ENCODE measurements at regions not wholly inside any gene's neighbourhood (a gene's known extent, or its start where the extent isn't known, plus 50 kb on each side); places are given as distances from the start of the nearest gene placed in this dataset.

- Histone ChIP-seq H3K4me3 (ENCODE audit: low read length in 2 of 2) (no peak overlapping the region), H3K36me3 (ENCODE audit: control insufficient read depth in 2 of 2, insufficient read depth in 2 of 2, low read length in 2 of 2) (no peaks in the 10 kb centered on the region), H3K27ac (ENCODE audit: low read length) (no peak overlapping the region), H3K9me3 (ENCODE audit: control insufficient read depth in 2 of 2, low read length in 2 of 2) (no peaks in the 10 kb centered on the region), H3K9ac (ENCODE audit: low read length in 2 of 2) (no peak overlapping the region), H3K27me3 (ENCODE audit: control insufficient read depth in 1 of 2, insufficient read depth in 2 of 2, low read length in 2 of 2) (peaks cover 0 to 6% of the 10 kb centered on the region in 2 donors), H3K4me1 (ENCODE audit: control insufficient read depth, insufficient read depth, low read length) (no peaks in the 10 kb centered on the region)
Measured at GRCh38 chr7:131802195-131802864, 245.9 kb upstream of the PODXL start.

- Histone ChIP-seq H3K27me3 (ENCODE audit: control insufficient read depth in 1 of 2, insufficient read depth in 2 of 2, low read length in 2 of 2) (peaks cover 0 to 6% of the 10 kb centered on the region in 2 donors), H3K36me3 (ENCODE audit: control insufficient read depth in 2 of 2, insufficient read depth in 2 of 2, low read length in 2 of 2) (no peaks in the 10 kb centered on the region), H3K4me3 (ENCODE audit: low read length in 2 of 2) (no peak overlapping the region), H3K9ac (ENCODE audit: low read length in 2 of 2) (no peak overlapping the region), H3K9me3 (ENCODE audit: control insufficient read depth in 2 of 2, low read length in 2 of 2) (no peaks in the 10 kb centered on the region), H3K4me1 (ENCODE audit: control insufficient read depth, insufficient read depth, low read length) (no peaks in the 10 kb centered on the region), H3K27ac (ENCODE audit: low read length) (no peak overlapping the region)
Measured at GRCh38 chr7:131800531-131800930, 244.1 kb upstream of the PODXL start.

GRCh38 chr7:131800008-131800407 is 243.6 kb upstream of the PODXL start:
- H3K9ac ChIP-seq (ENCODE audit: low read length in 2 of 2), result no peak overlapping the region
- no peak overlapping the region for H3K4me3 ChIP-seq (ENCODE audit: low read length in 2 of 2)
- H3K36me3 ChIP-seq (ENCODE audit: control insufficient read depth in 2 of 2, insufficient read depth in 2 of 2, low read length in 2 of 2), result no peaks in the 10 kb centered on the region
- no peaks in the 10 kb centered on the region for H3K4me1 ChIP-seq (ENCODE audit: control insufficient read depth, insufficient read depth, low read length)
- H3K27me3 ChIP-seq (ENCODE audit: control insufficient read depth in 1 of 2, insufficient read depth in 2 of 2, low read length in 2 of 2), result peaks cover 0 to 6% of the 10 kb centered on the region in 2 donors
- H3K27ac ChIP-seq (ENCODE audit: low read length), result no peak overlapping the region
- no peaks in the 10 kb centered on the region for H3K9me3 ChIP-seq (ENCODE audit: control insufficient read depth in 2 of 2, low read length in 2 of 2)

GRCh38 chr7:131797841-131798240 is 241.4 kb upstream of the PODXL start:
- Histone ChIP-seq H3K27me3 (ENCODE audit: control insufficient read depth in 1 of 2, insufficient read depth in 2 of 2, low read length in 2 of 2) (peaks cover 0 to 6% of the 10 kb centered on the region in 2 donors), H3K27ac (ENCODE audit: low read length) (no peak overlapping the region), H3K36me3 (ENCODE audit: control insufficient read depth in 2 of 2, insufficient read depth in 2 of 2, low read length in 2 of 2) (no peaks in the 10 kb centered on the region), H3K9ac (ENCODE audit: low read length in 2 of 2) (no peak overlapping the region), H3K9me3 (ENCODE audit: control insufficient read depth in 2 of 2, low read length in 2 of 2) (no peaks in the 10 kb centered on the region), H3K4me3 (ENCODE audit: low read length in 2 of 2) (no peak overlapping the region), H3K4me1 (ENCODE audit: control insufficient read depth, insufficient read depth, low read length) (no peaks in the 10 kb centered on the region)

- H3K9ac ChIP-seq (ENCODE audit: low read length in 2 of 2), result no peak overlapping the region
- no peak overlapping the region for H3K27ac ChIP-seq (ENCODE audit: low read length)
- no peak overlapping the region for H3K4me3 ChIP-seq (ENCODE audit: low read length in 2 of 2)
- peaks cover 0 to 6% of the 10 kb centered on the region in 2 donors for H3K27me3 ChIP-seq (ENCODE audit: control insufficient read depth in 1 of 2, insufficient read depth in 2 of 2, low read length in 2 of 2)
- H3K36me3 ChIP-seq (ENCODE audit: control insufficient read depth in 2 of 2, insufficient read depth in 2 of 2, low read length in 2 of 2), result no peaks in the 10 kb centered on the region
- no peaks in the 10 kb centered on the region for H3K4me1 ChIP-seq (ENCODE audit: control insufficient read depth, insufficient read depth, low read length)
- H3K9me3 ChIP-seq (ENCODE audit: control insufficient read depth in 2 of 2, low read length in 2 of 2), result no peaks in the 10 kb centered on the region
Measured at GRCh38 chr7:131795400-131795799, 239.0 kb upstream of the PODXL start.

- Histone ChIP-seq H3K4me3 (ENCODE audit: low read length in 2 of 2) (no peak overlapping the region), H3K4me1 (ENCODE audit: control insufficient read depth, insufficient read depth, low read length) (no peaks in the 10 kb centered on the region), H3K9me3 (ENCODE audit: control insufficient read depth in 2 of 2, low read length in 2 of 2) (no peaks in the 10 kb centered on the region), H3K27me3 (ENCODE audit: control insufficient read depth in 1 of 2, insufficient read depth in 2 of 2, low read length in 2 of 2) (no peaks in the 10 kb centered on the region), H3K27ac (ENCODE audit: low read length) (no peak overlapping the region), H3K36me3 (ENCODE audit: control insufficient read depth in 2 of 2, insufficient read depth in 2 of 2, low read length in 2 of 2) (no peaks in the 10 kb centered on the region), H3K9ac (ENCODE audit: low read length in 2 of 2) (no peak overlapping the region)
Measured at GRCh38 chr7:131792311-131792710, 235.9 kb upstream of the PODXL start.

GRCh38 chr7:131787101-131787500 is 230.7 kb upstream of the PODXL start:
- Histone ChIP-seq H3K27me3 (ENCODE audit: control insufficient read depth in 1 of 2, insufficient read depth in 2 of 2, low read length in 2 of 2) (peaks cover 0 to 3% of the 10 kb centered on the region in 2 donors), H3K9me3 (ENCODE audit: control insufficient read depth in 2 of 2, low read length in 2 of 2) (no peaks in the 10 kb centered on the region), H3K36me3 (ENCODE audit: control insufficient read depth in 2 of 2, insufficient read depth in 2 of 2, low read length in 2 of 2) (no peaks in the 10 kb centered on the region), H3K9ac (ENCODE audit: low read length in 2 of 2) (no peak overlapping the region), H3K4me1 (ENCODE audit: control insufficient read depth, insufficient read depth, low read length) (no peaks in the 10 kb centered on the region), H3K27ac (ENCODE audit: low read length) (no peak overlapping the region), H3K4me3 (ENCODE audit: low read length in 2 of 2) (no peak overlapping the region)

GRCh38 chr7:131786204-131786603 is 229.8 kb upstream of the PODXL start:
- no peak overlapping the region for H3K27ac ChIP-seq (ENCODE audit: low read length)
- H3K4me3 ChIP-seq (ENCODE audit: low read length in 2 of 2), result no peak overlapping the region
- peaks cover 0 to 5% of the 10 kb centered on the region in 2 donors for H3K27me3 ChIP-seq (ENCODE audit: control insufficient read depth in 1 of 2, insufficient read depth in 2 of 2, low read length in 2 of 2)
- no peak overlapping the region for H3K9ac ChIP-seq (ENCODE audit: low read length in 2 of 2)
- no peaks in the 10 kb centered on the region for H3K36me3 ChIP-seq (ENCODE audit: control insufficient read depth in 2 of 2, insufficient read depth in 2 of 2, low read length in 2 of 2)
- no peaks in the 10 kb centered on the region for H3K4me1 ChIP-seq (ENCODE audit: control insufficient read depth, insufficient read depth, low read length)
- no peaks in the 10 kb centered on the region for H3K9me3 ChIP-seq (ENCODE audit: control insufficient read depth in 2 of 2, low read length in 2 of 2)

- peaks cover 0 to 13% of the 10 kb centered on the region in 2 donors for H3K27me3 ChIP-seq (ENCODE audit: control insufficient read depth in 1 of 2, insufficient read depth in 2 of 2, low read length in 2 of 2)
- H3K36me3 ChIP-seq (ENCODE audit: control insufficient read depth in 2 of 2, insufficient read depth in 2 of 2, low read length in 2 of 2), result no peaks in the 10 kb centered on the region
- H3K9me3 ChIP-seq (ENCODE audit: control insufficient read depth in 2 of 2, low read length in 2 of 2), result no peaks in the 10 kb centered on the region
- no peak overlapping the region for H3K4me3 ChIP-seq (ENCODE audit: low read length in 2 of 2)
- no peaks in the 10 kb centered on the region for H3K4me1 ChIP-seq (ENCODE audit: control insufficient read depth, insufficient read depth, low read length)
- H3K27ac ChIP-seq (ENCODE audit: low read length), result no peak overlapping the region
- no peak overlapping the region for H3K9ac ChIP-seq (ENCODE audit: low read length in 2 of 2)
Measured at GRCh38 chr7:131778601-131779000, 222.2 kb upstream of the PODXL start.

GRCh38 chr7:131774419-131775220 is 218.2 kb upstream of the PODXL start:
- Histone ChIP-seq H3K9ac (ENCODE audit: low read length in 2 of 2) (no peak overlapping the region), H3K4me1 (ENCODE audit: control insufficient read depth, insufficient read depth, low read length) (no peaks in the 10 kb centered on the region), H3K27me3 (ENCODE audit: control insufficient read depth in 1 of 2, insufficient read depth in 2 of 2, low read length in 2 of 2) (peaks cover 0 to 8% of the 10 kb centered on the region in 2 donors), H3K36me3 (ENCODE audit: control insufficient read depth in 2 of 2, insufficient read depth in 2 of 2, low read length in 2 of 2) (no peaks in the 10 kb centered on the region), H3K27ac (ENCODE audit: low read length) (no peak overlapping the region), H3K9me3 (ENCODE audit: control insufficient read depth in 2 of 2, low read length in 2 of 2) (no peaks in the 10 kb centered on the region), H3K4me3 (ENCODE audit: low read length in 2 of 2) (no peak overlapping the region)

GRCh38 chr7:131773413-131773812 is 217.0 kb upstream of the PODXL start:
- no peak overlapping the region for H3K27ac ChIP-seq (ENCODE audit: low read length)
- no peak overlapping the region for H3K4me3 ChIP-seq (ENCODE audit: low read length in 2 of 2)
- H3K27me3 ChIP-seq (ENCODE audit: control insufficient read depth in 1 of 2, insufficient read depth in 2 of 2, low read length in 2 of 2), result peaks cover 0 to 8% of the 10 kb centered on the region in 2 donors
- no peak overlapping the region for H3K9ac ChIP-seq (ENCODE audit: low read length in 2 of 2)
- no peaks in the 10 kb centered on the region for H3K36me3 ChIP-seq (ENCODE audit: control insufficient read depth in 2 of 2, insufficient read depth in 2 of 2, low read length in 2 of 2)
- H3K9me3 ChIP-seq (ENCODE audit: control insufficient read depth in 2 of 2, low read length in 2 of 2), result no peaks in the 10 kb centered on the region
- no peaks in the 10 kb centered on the region for H3K4me1 ChIP-seq (ENCODE audit: control insufficient read depth, insufficient read depth, low read length)
